ENCODE measurements at regions not wholly inside any gene's neighbourhood (a gene's known extent, or its start where the extent isn't known, plus 50 kb on each side); places are given as distances from the start of the nearest gene placed in this dataset.
"Not testable (repeated sequence)": the region's sequence is repeated elsewhere in the genome, so short reads cannot be mapped to it uniquely, and the experiment has no call there.

- no peak for DNase-seq
Measured at GRCh38 chr6:14585689-14586088, 468.1 kb downstream of the CD83 start.

- DNase-seq, result no peak
Measured at GRCh38 chr6:14589175-14589574, 471.6 kb downstream of the CD83 start.

DNA sequence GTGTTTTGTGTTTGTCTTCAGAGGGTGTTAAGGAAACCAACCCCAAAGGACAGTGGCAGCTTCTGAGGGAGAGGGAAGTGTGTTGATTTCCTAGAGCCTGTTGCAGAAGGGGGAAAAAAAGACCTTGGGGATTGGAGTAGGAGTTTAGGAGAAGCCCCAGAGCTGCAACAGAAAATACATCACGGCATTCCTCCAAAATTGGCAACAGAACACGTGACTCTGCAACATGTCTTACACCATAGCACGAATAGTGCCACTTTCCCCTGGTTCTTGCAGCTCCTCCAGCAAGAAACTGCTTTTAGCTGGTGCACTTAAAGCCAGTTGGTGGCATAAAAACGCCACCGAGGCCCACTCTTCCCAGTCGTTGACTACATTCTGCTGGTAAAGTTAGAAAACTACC, 473.0 kb downstream of the CD83 start:
- DNase-seq, result no peak

GRCh38 chr6:14591998-14592397, 474.4 kb downstream of the CD83 start:
- no peak for DNase-seq

DNA sequence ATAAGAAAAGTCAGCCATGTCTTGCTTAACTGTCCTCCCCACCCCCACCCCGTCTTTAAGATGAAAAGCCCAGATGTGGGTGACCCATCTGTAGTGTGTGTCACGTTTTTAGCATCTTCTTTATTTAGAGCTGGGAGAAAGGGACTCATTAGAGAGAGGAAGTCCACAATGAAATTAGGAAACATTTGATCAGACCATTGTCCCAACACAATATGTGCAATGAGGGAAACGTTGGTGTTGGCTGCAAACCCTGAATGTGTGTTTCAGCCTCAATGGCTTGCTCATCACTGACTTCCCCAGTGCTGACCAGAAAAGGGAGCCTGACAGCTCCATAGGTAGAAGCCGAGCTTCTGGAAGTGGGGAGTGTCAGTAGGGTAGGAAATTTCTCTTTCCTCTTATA, 475.7 kb downstream of the CD83 start:
- DNase-seq, result no peak

DNA sequence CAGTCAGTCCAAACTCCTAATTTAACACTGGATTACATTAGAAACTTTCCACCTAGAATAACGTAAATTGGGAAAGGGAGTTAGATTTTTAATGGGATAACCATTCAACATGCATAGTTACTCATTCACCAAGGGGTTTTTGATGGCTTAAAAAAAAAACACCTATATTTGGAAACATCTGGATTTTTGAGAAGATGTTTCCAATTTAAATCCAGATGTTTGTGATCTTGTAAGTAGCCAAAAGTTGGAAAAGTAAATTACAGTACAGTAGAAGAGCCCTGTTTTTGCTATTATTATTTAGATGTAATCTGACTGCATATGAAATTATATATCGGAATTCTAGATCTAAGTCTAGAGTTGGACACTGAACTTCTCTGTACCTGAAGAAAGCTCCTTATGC, 478.2 kb downstream of the CD83 start:
- no peak for DNase-seq

GRCh38 chr6:14596410-14596809, 478.8 kb downstream of the CD83 start:
- no peak for DNase-seq

DNA sequence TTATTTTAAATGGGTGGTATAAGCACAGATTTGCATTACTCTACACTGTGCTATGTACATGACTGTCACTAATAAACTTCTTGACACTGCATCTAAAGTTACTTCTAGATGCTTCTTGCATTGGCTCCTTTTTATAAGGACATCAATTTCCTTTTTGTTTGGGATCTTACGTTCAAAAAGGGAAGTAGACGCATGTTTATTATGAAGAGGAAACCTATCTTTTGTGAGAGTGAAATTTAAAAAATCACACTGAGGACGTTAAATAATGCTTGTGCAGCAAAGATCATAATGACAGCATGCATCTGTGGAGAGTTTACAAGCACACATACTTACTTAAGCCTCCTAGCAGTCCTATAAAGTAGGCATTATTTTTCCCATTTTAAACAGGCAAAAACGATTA, 479.5 kb downstream of the CD83 start:
- no peak for DNase-seq

GRCh38 chr6:14598017-14598864, 480.7 kb downstream of the CD83 start:
- no peak for DNase-seq

DNA sequence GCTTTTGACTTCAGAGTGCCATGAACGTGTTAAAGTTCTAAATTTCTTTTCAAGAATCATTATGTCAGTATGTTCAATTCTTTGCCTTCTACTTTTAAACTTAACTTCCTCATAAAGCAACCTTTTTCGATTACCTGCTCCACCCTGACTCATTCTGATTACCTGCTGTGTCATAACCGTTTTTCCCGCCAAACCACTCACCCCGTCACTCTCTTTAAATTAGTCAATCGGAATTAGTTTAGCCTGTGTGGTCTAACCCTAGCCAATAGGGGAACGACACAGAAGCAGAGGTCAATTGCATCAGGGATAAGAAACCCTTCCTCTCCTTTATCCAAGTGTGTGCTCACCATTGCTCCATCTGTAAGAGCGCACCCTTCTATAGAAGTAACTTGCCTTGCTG, 482.7 kb downstream of the CD83 start:
- not testable (repeated sequence) for DNase-seq

- peak; percentile 30 for DNase-seq
Measured at GRCh38 chr6:14601490-14601889, 483.9 kb downstream of the CD83 start.

DNA sequence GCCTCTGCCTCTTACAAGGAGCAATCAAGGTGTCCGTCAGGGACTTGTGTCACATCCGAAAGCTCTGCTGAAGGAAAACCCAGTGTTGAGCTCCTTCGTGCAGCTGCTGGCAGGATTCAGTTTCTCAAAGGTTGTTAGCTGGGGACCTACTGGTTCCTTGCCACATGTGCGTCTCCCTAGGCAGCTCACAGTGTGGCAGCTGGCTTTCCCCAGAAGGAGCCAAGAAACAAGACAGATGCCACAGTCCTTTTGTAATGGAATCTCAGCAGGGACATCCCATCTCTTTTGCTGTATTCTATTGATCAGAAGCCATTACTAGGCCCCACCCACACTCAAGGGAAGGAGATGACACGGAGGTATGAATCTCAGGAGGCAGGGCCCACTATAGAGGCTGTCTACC, 488.8 kb downstream of the CD83 start:
- no peak for DNase-seq

DNA sequence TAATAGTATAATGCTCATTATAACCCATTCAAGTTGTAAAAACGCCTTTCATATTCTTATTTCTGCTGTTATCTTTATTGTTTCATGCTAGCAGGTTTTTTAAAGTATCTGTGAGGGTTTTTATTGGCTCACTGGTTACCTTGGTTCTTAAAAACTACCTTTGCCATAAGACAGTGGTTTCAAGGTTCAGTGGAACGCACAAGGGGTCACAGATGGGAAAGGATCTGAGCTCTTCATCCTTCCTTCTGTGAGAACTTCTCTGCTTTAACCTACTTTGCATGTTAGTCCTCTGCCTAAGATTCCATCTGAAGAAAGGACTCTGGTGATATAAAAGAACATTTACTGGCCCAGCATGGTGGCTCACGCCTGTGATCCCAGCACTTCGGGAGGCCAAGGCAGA, 492.6 kb downstream of the CD83 start:
- DNase-seq, result no peak

DNA sequence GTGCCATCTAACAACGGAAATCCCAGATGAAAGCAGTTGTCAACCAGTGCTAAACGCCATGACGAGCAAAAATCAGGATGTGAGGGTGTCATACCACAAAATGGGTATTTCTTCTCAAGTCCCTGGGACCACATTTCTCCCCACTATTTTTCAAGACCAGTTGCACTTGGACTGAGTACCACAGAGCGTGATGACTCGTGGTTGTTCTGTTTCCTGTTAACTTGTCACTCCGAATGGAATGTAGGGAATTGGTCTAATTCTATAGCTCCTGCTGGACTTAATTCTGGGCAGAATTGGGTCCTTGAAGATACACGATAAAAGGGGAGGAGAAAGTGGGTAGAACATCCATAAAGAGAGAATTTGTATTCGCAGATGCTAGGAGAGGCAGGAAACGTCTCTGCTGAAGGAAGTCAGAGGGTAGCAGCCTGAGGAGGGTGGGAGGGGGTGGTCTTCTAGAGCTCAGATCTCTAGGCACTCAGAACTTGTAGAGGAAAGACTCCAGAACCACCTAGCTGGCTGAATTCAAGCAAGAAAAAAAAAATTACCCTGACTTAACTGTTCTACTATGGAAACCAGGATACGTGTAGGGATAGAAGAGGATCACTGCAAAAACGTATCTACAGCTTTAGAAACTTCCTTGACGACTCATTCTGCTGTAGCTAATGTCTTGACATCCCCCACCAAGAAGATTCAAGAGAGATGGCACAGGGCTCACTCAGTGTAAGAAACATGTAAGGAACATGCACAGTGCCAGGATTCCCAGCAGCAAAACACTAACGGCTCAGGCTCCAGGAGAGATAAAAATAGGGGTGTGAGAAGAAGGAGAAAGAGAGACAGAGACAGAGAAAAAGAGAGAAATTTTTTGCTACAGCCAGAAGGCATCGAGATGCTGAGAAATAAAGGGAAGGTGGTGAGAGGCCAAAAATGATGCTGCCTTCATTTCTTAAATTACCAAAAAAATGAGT, 494.7 kb downstream of the CD83 start:
- DNase-seq, result no peak

DNA sequence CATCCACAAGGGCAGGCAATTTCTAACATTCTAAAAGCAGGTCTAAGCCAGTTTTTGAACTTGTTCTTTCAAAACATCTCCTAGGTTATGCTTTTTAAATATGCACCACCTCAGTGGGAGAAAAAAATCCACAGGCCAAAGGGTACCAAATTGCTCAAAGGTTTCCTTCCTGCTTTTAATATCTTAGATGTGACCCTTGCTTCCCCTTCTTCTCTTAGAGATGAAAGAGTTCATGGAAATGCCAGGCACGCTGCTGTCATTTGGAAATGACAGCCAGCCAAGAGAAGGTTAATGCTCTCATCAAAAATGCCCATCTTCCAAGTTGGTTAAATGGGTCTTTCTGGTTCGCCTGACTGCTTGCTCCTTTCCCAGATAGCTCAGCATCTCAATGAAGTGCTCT, 497.1 kb downstream of the CD83 start:
- DNase-seq, result no peak

- DNase-seq, result no peak
Measured at GRCh38 chr6:14616656-14617055, 499.1 kb downstream of the CD83 start.

DNA sequence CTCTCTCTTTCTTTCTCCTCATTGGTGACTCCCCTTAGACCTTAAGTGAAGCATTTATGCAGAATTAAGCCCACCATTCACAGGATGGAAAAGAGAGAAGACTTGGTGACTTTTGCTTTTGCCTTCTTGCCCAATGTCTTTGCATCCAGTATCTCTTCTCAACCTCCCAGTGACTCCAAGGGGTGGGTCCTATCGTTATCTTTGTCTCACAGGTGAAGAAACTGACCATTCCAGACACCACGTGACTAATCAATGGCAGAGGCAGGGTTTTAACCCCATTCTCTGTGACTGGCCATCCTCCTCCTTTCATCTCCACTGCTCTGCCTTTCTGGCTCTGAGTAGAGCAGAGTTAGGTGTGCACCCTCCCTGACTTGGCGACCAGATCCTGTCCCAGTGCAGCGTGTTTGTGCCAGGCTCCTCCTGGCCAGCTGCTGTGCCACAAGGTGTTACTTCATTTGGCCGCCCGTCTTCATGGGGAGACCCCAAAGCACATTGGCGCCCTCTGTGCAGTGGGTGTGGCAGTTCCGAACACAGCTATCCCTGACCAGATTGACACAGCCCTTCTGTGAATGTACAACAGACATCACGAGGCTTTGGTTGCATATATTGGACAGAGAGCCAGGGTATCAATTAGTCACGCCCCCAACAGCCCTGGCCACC, 501.3 kb downstream of the CD83 start:
- DNase-seq, result no peak

- no peak for DNase-seq
Measured at GRCh38 chr6:14619419-14619781, 501.8 kb downstream of the CD83 start.

DNA sequence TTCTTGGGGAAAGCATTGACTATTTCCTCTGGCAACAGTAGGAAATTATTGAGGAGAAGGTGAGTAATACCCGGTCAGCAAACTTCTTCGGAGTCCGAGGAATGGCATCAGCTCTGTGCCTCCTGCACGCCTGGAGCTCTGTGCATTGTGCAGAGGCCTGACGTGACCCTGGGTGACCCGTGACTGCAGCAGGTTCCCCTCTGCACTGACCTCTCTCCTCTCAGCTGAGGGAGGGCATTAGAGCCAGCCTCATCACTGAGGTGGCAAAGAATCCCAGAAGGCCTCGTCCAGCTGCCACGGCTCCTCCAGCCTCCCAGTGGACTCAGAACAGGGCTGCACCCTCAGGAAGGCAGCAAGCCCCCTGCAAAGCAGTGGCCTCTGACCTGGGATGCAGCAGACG, 502.9 kb downstream of the CD83 start:
- no peak for DNase-seq

- DNase-seq, result no peak
Measured at GRCh38 chr6:14621518-14621917, 503.9 kb downstream of the CD83 start.

DNA sequence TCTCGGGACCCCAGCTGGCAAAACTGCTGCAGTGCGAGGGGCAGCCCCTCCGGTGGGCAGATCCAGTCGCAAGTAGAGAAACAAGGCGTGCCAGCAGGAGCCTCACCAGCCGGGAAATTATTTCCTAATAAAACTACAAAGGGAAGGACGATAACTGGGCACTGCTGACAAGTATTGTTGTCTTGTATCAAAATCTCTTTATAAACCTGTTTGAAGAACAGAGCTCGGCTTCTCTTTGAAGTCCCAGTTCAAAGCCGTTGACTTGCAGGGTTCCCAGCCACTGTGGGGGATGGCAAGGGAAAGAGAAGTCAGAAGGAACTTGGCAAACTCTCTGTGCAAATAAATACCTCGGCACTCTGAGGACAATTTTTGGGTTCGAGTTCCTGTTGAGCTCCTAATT, 504.5 kb downstream of the CD83 start:
- DNase-seq, result no peak

DNA sequence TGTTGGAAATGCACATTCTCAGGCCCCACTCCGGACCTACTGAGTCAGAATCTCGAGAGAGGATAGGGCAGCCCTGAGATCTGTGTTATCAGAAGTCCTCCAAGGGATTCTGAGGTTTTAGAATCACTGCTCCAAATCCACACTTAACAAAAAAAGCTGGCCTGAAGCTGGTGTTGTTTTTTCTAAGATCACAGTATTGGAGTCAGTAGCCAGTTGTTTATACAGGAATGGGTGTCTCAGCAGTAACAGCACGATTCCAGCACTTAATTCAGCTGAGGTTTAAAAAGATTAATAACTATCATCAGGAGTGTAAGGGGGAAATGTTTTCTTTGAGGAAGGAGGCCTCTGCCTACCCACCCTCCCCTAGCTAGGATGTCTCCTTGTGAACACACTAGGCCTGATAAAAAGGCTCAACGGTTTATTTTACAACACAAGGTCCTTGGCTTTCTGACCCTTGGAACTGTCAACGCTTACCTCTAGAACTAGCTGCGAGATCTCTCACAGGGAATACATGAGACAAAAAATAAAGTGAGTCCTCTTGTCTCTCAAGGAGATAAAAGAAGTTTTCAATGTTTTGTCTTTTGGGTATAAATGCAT, 505.4 kb downstream of the CD83 start:
- no peak for DNase-seq
